ENCODE measurements at regions not wholly inside any gene's neighbourhood (a gene's known extent, or its start where the extent isn't known, plus 50 kb on each side); places are given as distances from the start of the nearest gene placed in this dataset.

DNA sequence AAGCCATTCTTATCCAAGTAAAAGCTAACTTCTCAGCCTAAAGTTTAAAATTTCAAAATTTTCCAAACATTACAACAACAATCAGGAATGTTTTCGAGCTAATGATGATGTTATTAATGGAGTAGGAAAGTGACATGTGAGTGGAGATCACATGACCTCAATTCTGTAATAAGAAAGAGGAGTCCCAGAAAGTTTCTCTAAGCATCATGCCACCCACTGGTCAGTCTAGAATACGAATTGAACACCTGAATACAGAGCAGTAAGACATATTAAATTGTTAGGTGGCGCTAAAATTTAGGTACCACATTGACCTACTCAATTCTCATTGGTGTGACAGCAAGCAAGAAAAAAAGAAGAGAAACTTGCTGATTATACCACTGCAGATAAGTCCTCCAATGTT lies 163.9 kb downstream of the DCLK3 start:
- Histone ChIP-seq H3K4me3 (no peak overlapping the region), H3K27ac (no peak overlapping the region), H3K36me3 (no peaks in the 10 kb centered on the region), H3K9me3 (no peaks in the 10 kb centered on the region), H3K4me1 (ENCODE audit: control insufficient read depth in 1 of 2, low read depth in 2 of 2) (peaks cover 10 to 13% of the 10 kb centered on the region in 2 donors), H3K27me3 (replicated peaks; ENCODE audit: insufficient read depth) (no peaks in the 10 kb centered on the region)
- TF ChIP-seq, protein P1, sequence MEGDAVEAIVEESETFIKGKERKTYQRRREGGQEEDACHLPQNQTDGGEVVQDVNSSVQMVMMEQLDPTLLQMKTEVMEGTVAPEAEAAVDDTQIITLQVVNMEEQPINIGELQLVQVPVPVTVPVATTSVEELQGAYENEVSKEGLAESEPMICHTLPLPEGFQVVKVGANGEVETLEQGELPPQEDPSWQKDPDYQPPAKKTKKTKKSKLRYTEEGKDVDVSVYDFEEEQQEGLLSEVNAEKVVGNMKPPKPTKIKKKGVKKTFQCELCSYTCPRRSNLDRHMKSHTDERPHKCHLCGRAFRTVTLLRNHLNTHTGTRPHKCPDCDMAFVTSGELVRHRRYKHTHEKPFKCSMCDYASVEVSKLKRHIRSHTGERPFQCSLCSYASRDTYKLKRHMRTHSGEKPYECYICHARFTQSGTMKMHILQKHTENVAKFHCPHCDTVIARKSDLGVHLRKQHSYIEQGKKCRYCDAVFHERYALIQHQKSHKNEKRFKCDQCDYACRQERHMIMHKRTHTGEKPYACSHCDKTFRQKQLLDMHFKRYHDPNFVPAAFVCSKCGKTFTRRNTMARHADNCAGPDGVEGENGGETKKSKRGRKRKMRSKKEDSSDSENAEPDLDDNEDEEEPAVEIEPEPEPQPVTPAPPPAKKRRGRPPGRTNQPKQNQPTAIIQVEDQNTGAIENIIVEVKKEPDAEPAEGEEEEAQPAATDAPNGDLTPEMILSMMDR (IDR thresholded peaks at IDR 0.05) = no peak
- ATAC-seq (ENCODE audit: insufficient number of reproducible peaks, low FRiP score, low read depth) = no peak
- no peak for DNase-seq (ENCODE audit: low spot score)

All from thoracic aorta (tissue), 2 donors.